ENCODE measurements at regions not wholly inside any gene's neighbourhood (a gene's known extent, or its start where the extent isn't known, plus 50 kb on each side); places are given as distances from the start of the nearest gene placed in this dataset.

- H3K9ac ChIP-seq (ENCODE audit: low read length), result no peak overlapping the region
- H3K27ac ChIP-seq (ENCODE audit: low read length), result no peak overlapping the region
- H4K20me1 ChIP-seq (ENCODE audit: insufficient read depth, low read length), result no peaks in the 10 kb centered on the region
- H3K4me3 ChIP-seq (ENCODE audit: low read length), result no peak overlapping the region
- no peaks in the 10 kb centered on the region for H3K4me1 ChIP-seq (ENCODE audit: low read length)
- no peaks in the 10 kb centered on the region for H3K9me2 ChIP-seq (replicated peaks; ENCODE audit: insufficient read depth, low read length)
- no peaks in the 10 kb centered on the region for H3K36me3 ChIP-seq (replicated peaks; ENCODE audit: insufficient read depth, low read length)
- no peaks in the 10 kb centered on the region for H3K27me3 ChIP-seq (replicated peaks; ENCODE audit: insufficient read depth, low read length)
- H3K4me2 ChIP-seq (ENCODE audit: low read depth, low read length), result no peak overlapping the region
- no peaks in the 10 kb centered on the region for H3K79me2 ChIP-seq (ENCODE audit: low read length)
- no peak for DNase-seq
- H2AFZ ChIP-seq (ENCODE audit: low read length), result no peak overlapping the region
- H3K9me3 ChIP-seq (replicated peaks; ENCODE audit: insufficient read depth, low read length), result no peaks in the 10 kb centered on the region
- TF ChIP-seq EZH2 (optimal IDR thresholded peaks at IDR 0.05; ENCODE audit: low read depth, low read length), result no peak
- no peak for TF ChIP-seq CTCF (IDR thresholded peaks at IDR 0.05; ENCODE audit: low read length)
- no peak for TF ChIP-seq EZH2phosphoT487 (IDR thresholded peaks at IDR 0.05; ENCODE audit: low read length)
- no peaks in the 10 kb centered on the region for H3F3A ChIP-seq (ENCODE audit: insufficient read depth, low read length)
Observed at GRCh38 chr2:17327649-17328048, 190.6 kb downstream of the RAD51AP2 start.

GRCh38 chr2:17326717-17327116 lies 191.5 kb downstream of the RAD51AP2 start:
- DNase-seq, result no peak
- Histone ChIP-seq H3K27me3 (replicated peaks; ENCODE audit: insufficient read depth, low read length) (no peaks in the 10 kb centered on the region), H3K9me3 (replicated peaks; ENCODE audit: insufficient read depth, low read length) (no peaks in the 10 kb centered on the region), H3K9ac (ENCODE audit: low read length) (no peak overlapping the region), H3K36me3 (replicated peaks; ENCODE audit: insufficient read depth, low read length) (no peaks in the 10 kb centered on the region), H3K9me2 (replicated peaks; ENCODE audit: insufficient read depth, low read length) (no peaks in the 10 kb centered on the region), H3K4me2 (ENCODE audit: low read depth, low read length) (no peak overlapping the region), H2AFZ (ENCODE audit: low read length) (no peak overlapping the region), H3K4me1 (ENCODE audit: low read length) (no peaks in the 10 kb centered on the region), H4K20me1 (ENCODE audit: insufficient read depth, low read length) (no peaks in the 10 kb centered on the region), H3K27ac (ENCODE audit: low read length) (no peak overlapping the region), H3K4me3 (ENCODE audit: low read length) (no peak overlapping the region), H3F3A (ENCODE audit: insufficient read depth, low read length) (no peaks in the 10 kb centered on the region), H3K79me2 (ENCODE audit: low read length) (no peaks in the 10 kb centered on the region)
- TF ChIP-seq EZH2phosphoT487 (IDR thresholded peaks at IDR 0.05; ENCODE audit: low read length) (no peak), CTCF (IDR thresholded peaks at IDR 0.05; ENCODE audit: low read length) (no peak), EZH2 (optimal IDR thresholded peaks at IDR 0.05; ENCODE audit: low read depth, low read length) (no peak)

- no peak for TF ChIP-seq EZH2phosphoT487 (IDR thresholded peaks at IDR 0.05; ENCODE audit: low read length)
- no peak for TF ChIP-seq EZH2 (optimal IDR thresholded peaks at IDR 0.05; ENCODE audit: low read depth, low read length)
- TF ChIP-seq CTCF (IDR thresholded peaks at IDR 0.05; ENCODE audit: low read length), result no peak
Observed at GRCh38 chr2:17323697-17324096, 194.5 kb downstream of the RAD51AP2 start.

More at GRCh38 chr2:17323697-17324096, 194.5 kb downstream of the RAD51AP2 start:
- Histone ChIP-seq H3K27ac (ENCODE audit: low read length) (no peak overlapping the region), H3K9me3 (replicated peaks; ENCODE audit: insufficient read depth, low read length) (no peaks in the 10 kb centered on the region), H3K9ac (ENCODE audit: low read length) (no peak overlapping the region), H2AFZ (ENCODE audit: low read length) (no peak overlapping the region), H3K79me2 (ENCODE audit: low read length) (no peaks in the 10 kb centered on the region), H3K4me2 (ENCODE audit: low read depth, low read length) (no peak overlapping the region), H3K4me3 (ENCODE audit: low read length) (no peak overlapping the region), H3K9me2 (replicated peaks; ENCODE audit: insufficient read depth, low read length) (no peaks in the 10 kb centered on the region), H3K36me3 (replicated peaks; ENCODE audit: insufficient read depth, low read length) (no peaks in the 10 kb centered on the region), H3K4me1 (ENCODE audit: low read length) (no peaks in the 10 kb centered on the region), H4K20me1 (ENCODE audit: insufficient read depth, low read length) (no peaks in the 10 kb centered on the region), H3K27me3 (replicated peaks; ENCODE audit: insufficient read depth, low read length) (no peaks in the 10 kb centered on the region), H3F3A (ENCODE audit: insufficient read depth, low read length) (no peaks in the 10 kb centered on the region)
- DNase-seq, result no peak
